ENCODE measurements at regions not wholly inside any gene's neighbourhood (a gene's known extent, or its start where the extent isn't known, plus 50 kb on each side); places are given as distances from the start of the nearest gene placed in this dataset.
"Not testable (repeated sequence)": the region's sequence is repeated elsewhere in the genome, so short reads cannot be mapped to it uniquely, and the experiment has no call there.

- no peak for DNase-seq (ENCODE audit: low read depth, low spot score)
These were observed 104.9 kb upstream of the SPATA12 start for GRCh38 chr3:56955492-56956111.

- DNase-seq (ENCODE audit: low read depth, low spot score): no peak
These were observed 106.3 kb upstream of the SPATA12 start for GRCh38 chr3:56954125-56954524.

DNA sequence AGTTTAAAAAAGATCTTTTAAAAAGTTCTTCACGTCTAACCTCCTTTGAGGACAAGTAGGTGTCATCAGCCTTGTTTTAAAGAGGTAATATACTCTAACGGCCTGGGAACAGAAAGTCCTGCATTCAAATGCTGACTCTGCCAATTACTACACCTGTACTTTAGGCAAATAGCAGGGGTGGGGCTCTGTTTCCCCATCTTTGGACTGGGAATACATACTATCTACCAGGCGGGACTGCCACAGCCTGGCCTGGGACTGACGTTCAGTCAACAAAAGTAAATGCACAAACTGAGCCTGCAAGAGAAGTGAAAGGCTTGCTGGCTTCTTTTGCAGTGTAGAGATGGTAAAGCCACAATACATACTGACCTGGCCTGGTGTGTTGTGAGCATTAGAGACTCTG lies 107.6 kb upstream of the SPATA12 start:
- no peak for DNase-seq (ENCODE audit: low read depth, low spot score)

- no peak for DNase-seq (ENCODE audit: low read depth, low spot score)
These were observed 108.4 kb upstream of the SPATA12 start for GRCh38 chr3:56952061-56952460.

DNA sequence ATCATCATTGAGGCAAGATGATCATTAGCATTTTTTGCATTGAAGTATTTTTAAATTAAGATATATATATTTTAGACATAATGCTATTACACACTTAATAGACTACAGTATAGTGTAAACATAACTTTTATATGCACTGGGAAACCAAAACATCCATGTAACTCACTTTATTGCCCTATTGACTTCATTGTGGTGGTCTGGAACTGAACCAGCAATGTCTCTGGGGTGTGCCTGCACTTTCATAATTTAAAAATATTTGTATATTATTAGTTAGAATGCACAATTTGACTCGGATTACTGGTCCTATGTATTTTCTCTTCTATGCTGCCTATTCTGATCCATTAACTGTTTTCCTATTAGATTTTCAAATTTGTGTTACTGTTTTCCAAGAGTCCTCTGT lies 109.1 kb upstream of the SPATA12 start:
- no peak for DNase-seq (ENCODE audit: low read depth, low spot score)

DNA sequence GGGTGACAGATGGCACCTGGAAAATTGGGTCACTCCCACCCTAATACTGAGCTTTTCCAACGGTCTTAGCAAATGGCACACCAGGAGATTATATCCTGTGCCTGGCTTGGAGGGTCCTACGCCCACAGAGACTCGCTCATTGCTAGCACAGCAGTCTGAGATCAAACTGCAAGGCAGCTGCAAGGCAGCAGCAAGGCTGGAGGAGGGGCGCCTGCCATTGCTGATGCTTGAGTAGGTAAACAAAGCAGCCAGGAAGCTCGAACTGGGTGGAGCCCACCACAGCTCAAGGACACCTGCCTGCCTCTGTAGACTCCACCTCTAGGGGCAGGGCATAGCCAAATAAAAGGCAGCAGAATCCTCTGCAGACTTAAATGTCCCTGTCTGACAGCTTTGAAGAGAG lies 115.1 kb upstream of the SPATA12 start:
- not testable (repeated sequence) for DNase-seq (ENCODE audit: low read depth, low spot score)

DNA sequence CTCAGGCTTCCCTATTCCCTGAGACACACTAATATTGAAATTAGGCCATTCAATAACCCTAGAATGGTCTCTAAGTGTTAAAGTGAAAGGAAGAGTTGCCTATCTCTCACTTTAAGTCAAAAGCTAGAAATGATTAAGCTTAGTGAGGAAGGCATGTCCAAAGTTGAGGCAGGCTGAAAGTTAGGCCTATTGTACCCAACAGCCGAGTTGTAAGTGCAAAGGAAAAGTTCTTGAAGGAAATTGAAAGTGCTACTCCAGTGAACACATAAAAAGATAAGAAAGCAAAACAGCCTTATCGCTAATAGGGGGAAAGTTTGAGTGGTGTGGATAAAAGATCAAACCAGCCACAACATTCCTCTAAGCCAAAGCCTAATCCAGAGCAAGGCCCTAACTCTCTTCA lies 117.9 kb upstream of the SPATA12 start:
- DNase-seq (ENCODE audit: low read depth, low spot score): no peak

DNA sequence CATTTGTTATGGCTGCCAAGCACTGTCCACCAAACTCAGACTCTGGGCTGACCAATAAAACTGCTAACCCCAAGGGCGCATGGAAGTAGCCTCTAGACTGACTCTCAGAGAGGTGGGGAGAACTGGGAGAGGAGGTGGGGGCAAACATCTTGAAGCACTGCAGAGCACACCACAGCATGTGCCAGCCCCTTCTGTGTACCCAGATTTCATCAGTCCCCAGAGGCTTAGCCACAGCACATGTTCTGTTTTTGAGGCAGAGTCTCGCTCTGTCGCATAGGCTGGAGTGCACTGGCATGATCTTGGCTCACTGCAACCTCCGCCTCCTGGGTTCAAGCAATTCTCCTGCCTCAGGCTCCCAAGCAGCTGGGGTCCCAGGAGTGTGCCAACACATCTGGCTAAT lies 119.5 kb upstream of the SPATA12 start:
- no peak for DNase-seq (ENCODE audit: low read depth, low spot score)

- DNase-seq (ENCODE audit: low read depth, low spot score): no peak
These were observed 120.1 kb upstream of the SPATA12 start for GRCh38 chr3:56940321-56940720.

DNA sequence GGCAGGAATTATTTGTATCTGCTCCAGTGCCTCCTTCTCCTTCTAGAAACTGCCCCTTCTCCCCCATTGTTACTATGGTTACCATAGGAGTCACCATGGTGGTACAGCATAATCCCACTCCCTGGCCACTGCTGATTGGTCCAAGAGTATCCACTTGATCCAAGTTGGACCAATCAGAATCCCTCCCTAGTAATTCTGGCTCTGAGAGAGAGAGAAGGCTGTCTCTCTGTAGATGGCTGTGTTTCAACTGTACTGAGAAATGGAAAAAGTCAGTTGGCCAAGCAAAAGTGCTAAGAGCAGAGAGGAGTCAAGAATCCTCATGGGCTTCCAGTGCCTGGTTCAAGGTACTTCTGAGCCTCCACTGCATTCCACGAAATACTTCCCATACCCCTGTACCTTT lies 120.6 kb upstream of the SPATA12 start:
- DNase-seq (ENCODE audit: low read depth, low spot score): no peak

GRCh38 chr3:56938530-56938929 lies 121.9 kb upstream of the SPATA12 start:
- no peak for DNase-seq (ENCODE audit: low read depth, low spot score)

DNA sequence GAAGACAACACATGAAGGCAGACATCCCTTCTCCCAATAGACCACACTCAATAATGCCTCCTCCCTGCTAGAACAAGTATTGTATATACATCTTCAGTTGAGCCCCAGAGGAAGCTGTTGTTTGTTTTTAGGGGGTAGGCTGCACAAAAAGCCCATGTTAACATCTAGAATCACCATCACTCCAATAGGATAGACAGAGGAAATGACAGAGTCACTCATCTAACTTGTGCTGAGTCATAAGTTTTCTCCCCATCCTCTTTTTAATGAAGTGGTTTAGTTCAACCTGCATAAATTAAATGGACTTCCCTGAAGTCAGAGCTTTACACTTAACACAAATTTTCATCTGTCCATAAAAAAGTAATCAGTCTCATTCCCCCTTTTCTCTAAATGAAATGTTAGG lies 122.9 kb upstream of the SPATA12 start:
- DNase-seq (ENCODE audit: low read depth, low spot score): no peak

- DNase-seq (ENCODE audit: low read depth, low spot score): no peak
These were observed 124.7 kb upstream of the SPATA12 start for GRCh38 chr3:56935811-56936210.

GRCh38 chr3:56934481-56934880 lies 126.0 kb upstream of the SPATA12 start:
- not testable (repeated sequence) for DNase-seq (ENCODE audit: low read depth, low spot score)

DNA sequence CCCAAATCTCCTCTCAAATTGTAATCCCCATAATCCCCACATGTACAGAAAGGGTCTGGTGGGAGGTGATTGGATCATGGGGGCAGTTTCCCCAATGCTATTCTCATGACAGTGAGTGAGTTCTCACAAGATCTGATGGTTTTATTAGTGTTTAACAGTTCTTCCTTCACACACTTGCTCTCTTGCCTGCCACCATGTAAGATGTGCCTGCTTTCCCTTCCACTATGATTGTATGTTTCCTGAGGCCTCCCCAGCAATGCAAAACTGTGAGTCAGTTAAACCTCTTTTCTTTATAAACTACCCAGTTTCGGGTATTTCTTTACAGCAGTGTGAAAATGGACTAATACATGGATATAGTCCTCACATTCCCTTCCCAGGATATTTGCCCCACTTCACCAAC lies 126.7 kb upstream of the SPATA12 start:
- DNase-seq (ENCODE audit: low read depth, low spot score): no peak

GRCh38 chr3:56932866-56933265 lies 127.6 kb upstream of the SPATA12 start:
- no peak for DNase-seq (ENCODE audit: low read depth, low spot score)

GRCh38 chr3:56931836-56932235 lies 128.6 kb upstream of the SPATA12 start:
- DNase-seq (ENCODE audit: low read depth, low spot score): no peak

DNA sequence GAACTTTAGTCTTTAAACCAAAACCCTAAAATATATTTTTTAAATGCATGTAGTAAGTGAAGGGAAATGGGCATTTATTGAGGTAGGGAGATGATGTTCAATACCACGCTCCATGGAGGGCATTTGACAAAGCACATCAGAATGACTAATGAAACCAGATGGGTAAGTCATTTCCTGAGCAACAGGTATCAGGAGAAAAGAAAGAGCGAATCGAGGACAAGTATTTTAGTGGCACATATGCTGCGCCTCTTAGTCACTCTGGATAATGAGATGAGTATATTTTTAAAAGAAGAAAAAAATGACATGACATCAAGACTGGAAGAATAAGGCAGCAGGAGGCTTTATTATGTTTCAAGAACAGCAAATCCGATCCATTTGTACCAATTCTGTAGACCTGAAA lies 129.0 kb upstream of the ARHGEF3 start:
- DNase-seq (ENCODE audit: low read depth, low spot score): no peak

DNA sequence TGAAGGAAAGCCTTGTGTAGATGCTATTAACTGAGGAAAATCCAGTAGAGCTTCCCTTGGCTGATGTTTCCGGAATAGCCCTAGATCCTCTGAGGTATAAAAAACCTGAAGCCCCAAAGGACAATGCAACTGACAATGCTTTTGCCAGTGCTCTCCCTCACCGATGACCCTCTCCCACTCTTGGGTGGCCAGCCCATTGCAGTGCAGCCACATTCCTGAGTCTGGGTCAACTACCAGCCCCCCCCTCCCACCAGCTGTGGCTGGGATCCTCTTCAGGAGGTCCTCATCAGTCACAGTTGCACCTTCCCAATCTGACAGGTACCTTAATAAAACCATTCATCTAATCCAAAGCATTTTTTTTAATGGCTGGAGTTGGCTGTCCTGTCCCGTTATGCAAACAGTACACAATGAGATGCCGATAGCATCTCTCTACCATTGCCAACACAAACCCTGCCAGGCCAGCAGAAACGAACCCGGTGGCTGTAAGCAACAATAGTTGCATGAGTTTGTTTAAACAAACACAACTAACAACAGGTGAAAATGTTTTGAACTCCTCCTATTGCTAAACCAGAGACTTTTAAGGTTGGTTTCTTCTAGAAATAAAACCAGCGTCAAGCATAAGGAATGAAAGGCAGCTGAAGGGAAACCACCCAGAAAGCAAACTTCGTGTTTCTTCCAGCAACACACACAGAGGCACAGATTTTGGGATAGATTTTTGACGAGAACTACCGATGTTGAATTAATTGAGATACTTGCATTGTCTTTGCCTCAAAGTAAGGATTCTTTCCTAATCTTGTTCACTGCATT lies 128.3 kb upstream of the ARHGEF3 start:
- no peak for DNase-seq (ENCODE audit: low read depth, low spot score)

- no peak for DNase-seq (ENCODE audit: low read depth, low spot score)
These were observed 126.8 kb upstream of the ARHGEF3 start for GRCh38 chr3:56928379-56929068.

GRCh38 chr3:56927855-56928254 lies 126.1 kb upstream of the ARHGEF3 start:
- no peak for DNase-seq (ENCODE audit: low read depth, low spot score)

GRCh38 chr3:56926947-56927282 lies 125.2 kb upstream of the ARHGEF3 start:
- DNase-seq (ENCODE audit: low read depth, low spot score): no peak

Measured in iPS DF 19.7 (cell line).